IPS-NIHi7 (cell line): ENCODE measurements at regions not wholly inside any gene's neighbourhood (a gene's known extent, or its start where the extent isn't known, plus 50 kb on each side); places are given as distances from the start of the nearest gene placed in this dataset.

Experiments
- DNase-seq: peaks from one replicate; pipeline ENCODE4 v3.0.0; 2012; ENCODE audit warnings: mixed read lengths; ENCODE audit errors: extremely low spot score

GRCh38 chr13:91196958-91197357, 150.5 kb upstream of the MIR17HG start:
- DNase-seq = no peak

GRCh38 chr13:91199866-91200265, 147.6 kb upstream of the MIR17HG start:
- DNase-seq = no peak

- DNase-seq = no peak
Observed at GRCh38 chr13:91200486-91200885, 147.0 kb upstream of the MIR17HG start.

- no peak for DNase-seq
Observed at GRCh38 chr13:91203430-91203829, 144.1 kb upstream of the MIR17HG start.

GRCh38 chr13:91207261-91207660, 140.2 kb upstream of the MIR17HG start:
- DNase-seq = no peak

GRCh38 chr13:91211510-91211909, 136.0 kb upstream of the MIR17HG start:
- no peak for DNase-seq

- DNase-seq = no peak
Observed at GRCh38 chr13:91212231-91212630, 135.3 kb upstream of the MIR17HG start.

GRCh38 chr13:91214031-91214430, 133.5 kb upstream of the MIR17HG start:
- DNase-seq = no peak

- DNase-seq = peak; percentile 30
Observed at GRCh38 chr13:91216928-91217700, 130.4 kb upstream of the MIR17HG start.

GRCh38 chr13:91219201-91219600, 128.3 kb upstream of the MIR17HG start:
- no peak for DNase-seq

- no peak for DNase-seq
Observed at GRCh38 chr13:91220872-91221271, 126.6 kb upstream of the MIR17HG start.

GRCh38 chr13:91228108-91228507, 119.4 kb upstream of the MIR17HG start:
- no peak for DNase-seq

GRCh38 chr13:91228940-91229339, 118.5 kb upstream of the MIR17HG start:
- DNase-seq = no peak

- no peak for DNase-seq
Observed at GRCh38 chr13:91232716-91233115, 114.8 kb upstream of the MIR17HG start.

GRCh38 chr13:91233291-91233690, 114.2 kb upstream of the MIR17HG start:
- no peak for DNase-seq

GRCh38 chr13:91236182-91236581, 111.3 kb upstream of the MIR17HG start:
- no peak for DNase-seq

GRCh38 chr13:91236921-91237320, 110.6 kb upstream of the MIR17HG start:
- no peak for DNase-seq

- no peak for DNase-seq
Observed at GRCh38 chr13:91238036-91238435, 109.5 kb upstream of the MIR17HG start.

GRCh38 chr13:91240341-91240740, 107.1 kb upstream of the MIR17HG start:
- no peak for DNase-seq

GRCh38 chr13:91241221-91241933, 106.1 kb upstream of the MIR17HG start:
- DNase-seq = no peak

GRCh38 chr13:91242652-91243051, 104.8 kb upstream of the MIR17HG start:
- no peak for DNase-seq

GRCh38 chr13:91245288-91245687, 102.2 kb upstream of the MIR17HG start:
- no peak for DNase-seq

GRCh38 chr13:91247768-91248167, 99.7 kb upstream of the MIR17HG start:
- DNase-seq = no peak
